ENCODE measurements at regions not wholly inside any gene's neighbourhood (a gene's known extent, or its start where the extent isn't known, plus 50 kb on each side); places are given as distances from the start of the nearest gene placed in this dataset.

DNA sequence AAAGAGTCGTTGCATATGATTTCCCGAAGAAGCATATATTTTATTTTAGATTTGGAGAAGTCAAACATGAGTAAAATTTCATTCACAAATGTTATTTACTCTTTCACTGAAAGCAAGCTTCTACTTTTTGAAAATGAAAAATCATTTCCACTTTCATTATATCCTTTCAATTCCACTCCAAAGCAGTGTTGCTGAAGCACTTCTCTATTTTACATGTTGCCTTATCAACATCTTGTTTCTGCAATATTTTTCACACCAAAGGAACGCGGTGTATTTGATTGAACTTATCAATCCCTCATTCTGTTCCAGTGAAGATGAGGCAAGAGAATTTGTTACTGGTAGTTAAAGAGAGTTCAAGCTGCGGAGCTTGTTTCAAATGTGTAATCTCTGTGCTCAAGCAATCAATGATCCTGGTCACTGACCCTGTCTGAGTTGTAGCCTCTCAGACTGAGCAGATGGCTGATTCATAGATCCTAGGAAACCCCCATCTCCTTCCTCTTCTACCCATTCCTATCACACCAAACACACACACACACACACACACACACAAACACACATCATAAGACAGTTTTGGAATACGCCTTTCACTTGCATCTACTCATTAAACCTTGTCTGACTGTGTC lies 236.2 kb upstream of the FLRT2 start:
- Histone ChIP-seq H3K27me3 (ENCODE audit: insufficient read depth, low read depth, low read length) (no peaks in the 10 kb centered on the region), H3K4me3 (ENCODE audit: low read length) (no peak overlapping the region), H3K36me3 (ENCODE audit: insufficient read depth, low read length) (no peaks in the 10 kb centered on the region), H3K4me2 (ENCODE audit: low read length) (no peak overlapping the region), H3F3A (ENCODE audit: insufficient read depth, low read length, poor library complexity, severe bottlenecking) (no peaks in the 10 kb centered on the region), H3K79me2 (replicated peaks; ENCODE audit: insufficient read depth, low read length) (no peaks in the 10 kb centered on the region), H3K9ac (ENCODE audit: low read length) (no peak overlapping the region), H3K27ac (ENCODE audit: low read length) (no peak overlapping the region), H3K9me3 (ENCODE audit: low read length) (no peaks in the 10 kb centered on the region), H4K20me1 (ENCODE audit: insufficient read depth) (no peaks in the 10 kb centered on the region), H3K9me2 (ENCODE audit: insufficient read depth, low read length) (no peaks in the 10 kb centered on the region), H2AFZ (ENCODE audit: low read depth, low read length) (no peak overlapping the region)
- TF ChIP-seq, protein P1, sequence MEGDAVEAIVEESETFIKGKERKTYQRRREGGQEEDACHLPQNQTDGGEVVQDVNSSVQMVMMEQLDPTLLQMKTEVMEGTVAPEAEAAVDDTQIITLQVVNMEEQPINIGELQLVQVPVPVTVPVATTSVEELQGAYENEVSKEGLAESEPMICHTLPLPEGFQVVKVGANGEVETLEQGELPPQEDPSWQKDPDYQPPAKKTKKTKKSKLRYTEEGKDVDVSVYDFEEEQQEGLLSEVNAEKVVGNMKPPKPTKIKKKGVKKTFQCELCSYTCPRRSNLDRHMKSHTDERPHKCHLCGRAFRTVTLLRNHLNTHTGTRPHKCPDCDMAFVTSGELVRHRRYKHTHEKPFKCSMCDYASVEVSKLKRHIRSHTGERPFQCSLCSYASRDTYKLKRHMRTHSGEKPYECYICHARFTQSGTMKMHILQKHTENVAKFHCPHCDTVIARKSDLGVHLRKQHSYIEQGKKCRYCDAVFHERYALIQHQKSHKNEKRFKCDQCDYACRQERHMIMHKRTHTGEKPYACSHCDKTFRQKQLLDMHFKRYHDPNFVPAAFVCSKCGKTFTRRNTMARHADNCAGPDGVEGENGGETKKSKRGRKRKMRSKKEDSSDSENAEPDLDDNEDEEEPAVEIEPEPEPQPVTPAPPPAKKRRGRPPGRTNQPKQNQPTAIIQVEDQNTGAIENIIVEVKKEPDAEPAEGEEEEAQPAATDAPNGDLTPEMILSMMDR (IDR thresholded peaks at IDR 0.05; ENCODE audit: poor library complexity, severe bottlenecking): no peak
- TF ChIP-seq, protein P2, sequence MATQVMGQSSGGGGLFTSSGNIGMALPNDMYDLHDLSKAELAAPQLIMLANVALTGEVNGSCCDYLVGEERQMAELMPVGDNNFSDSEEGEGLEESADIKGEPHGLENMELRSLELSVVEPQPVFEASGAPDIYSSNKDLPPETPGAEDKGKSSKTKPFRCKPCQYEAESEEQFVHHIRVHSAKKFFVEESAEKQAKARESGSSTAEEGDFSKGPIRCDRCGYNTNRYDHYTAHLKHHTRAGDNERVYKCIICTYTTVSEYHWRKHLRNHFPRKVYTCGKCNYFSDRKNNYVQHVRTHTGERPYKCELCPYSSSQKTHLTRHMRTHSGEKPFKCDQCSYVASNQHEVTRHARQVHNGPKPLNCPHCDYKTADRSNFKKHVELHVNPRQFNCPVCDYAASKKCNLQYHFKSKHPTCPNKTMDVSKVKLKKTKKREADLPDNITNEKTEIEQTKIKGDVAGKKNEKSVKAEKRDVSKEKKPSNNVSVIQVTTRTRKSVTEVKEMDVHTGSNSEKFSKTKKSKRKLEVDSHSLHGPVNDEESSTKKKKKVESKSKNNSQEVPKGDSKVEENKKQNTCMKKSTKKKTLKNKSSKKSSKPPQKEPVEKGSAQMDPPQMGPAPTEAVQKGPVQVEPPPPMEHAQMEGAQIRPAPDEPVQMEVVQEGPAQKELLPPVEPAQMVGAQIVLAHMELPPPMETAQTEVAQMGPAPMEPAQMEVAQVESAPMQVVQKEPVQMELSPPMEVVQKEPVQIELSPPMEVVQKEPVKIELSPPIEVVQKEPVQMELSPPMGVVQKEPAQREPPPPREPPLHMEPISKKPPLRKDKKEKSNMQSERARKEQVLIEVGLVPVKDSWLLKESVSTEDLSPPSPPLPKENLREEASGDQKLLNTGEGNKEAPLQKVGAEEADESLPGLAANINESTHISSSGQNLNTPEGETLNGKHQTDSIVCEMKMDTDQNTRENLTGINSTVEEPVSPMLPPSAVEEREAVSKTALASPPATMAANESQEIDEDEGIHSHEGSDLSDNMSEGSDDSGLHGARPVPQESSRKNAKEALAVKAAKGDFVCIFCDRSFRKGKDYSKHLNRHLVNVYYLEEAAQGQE (IDR thresholded peaks at IDR 0.05; ENCODE audit: borderline replicate concordance): no peak
- TF ChIP-seq RAD21 (conservative IDR thresholded peaks at IDR 0.05) (no peak), TAF1 (IDR thresholded peaks at IDR 0.05; ENCODE audit: low read depth) (no peak), EZH2 (IDR thresholded peaks at IDR 0.05; ENCODE audit: borderline replicate concordance, insufficient read depth, low read length, poor library complexity, severe bottlenecking) (no peak), SMC3 (conservative IDR thresholded peaks at IDR 0.05; ENCODE audit: poor library complexity) (no peak)

- Histone ChIP-seq H3K27me3 (ENCODE audit: insufficient read depth, low read depth, low read length) (no peaks in the 10 kb centered on the region), H3K27ac (ENCODE audit: low read length) (no peak overlapping the region), H2AFZ (ENCODE audit: low read depth, low read length) (no peak overlapping the region), H3K9me2 (ENCODE audit: insufficient read depth, low read length) (no peaks in the 10 kb centered on the region), H3K9ac (ENCODE audit: low read length) (no peak overlapping the region), H3K4me3 (ENCODE audit: low read length) (no peak overlapping the region), H3K9me3 (ENCODE audit: low read length) (no peaks in the 10 kb centered on the region), H3K4me2 (ENCODE audit: low read length) (no peak overlapping the region), H3K79me2 (replicated peaks; ENCODE audit: insufficient read depth, low read length) (no peaks in the 10 kb centered on the region), H3K36me3 (ENCODE audit: insufficient read depth, low read length) (no peaks in the 10 kb centered on the region), H3F3A (ENCODE audit: insufficient read depth, low read length, poor library complexity, severe bottlenecking) (no peaks in the 10 kb centered on the region), H4K20me1 (ENCODE audit: insufficient read depth) (no peaks in the 10 kb centered on the region)
- no peak for TF ChIP-seq POLR2AphosphoS5 (IDR thresholded peaks at IDR 0.05)
- no peak for TF ChIP-seq SMC3 (conservative IDR thresholded peaks at IDR 0.05; ENCODE audit: poor library complexity)
- no peak for TF ChIP-seq TAF1 (IDR thresholded peaks at IDR 0.05; ENCODE audit: low read depth)
- no peak for TF ChIP-seq MXI1 (conservative IDR thresholded peaks at IDR 0.05; ENCODE audit: poor library complexity, severe bottlenecking)
- TF ChIP-seq, protein P2 (IDR thresholded peaks at IDR 0.05; ENCODE audit: borderline replicate concordance): no peak
- no peak for TF ChIP-seq EP300 (conservative IDR thresholded peaks at IDR 0.05; ENCODE audit: poor library complexity, severe bottlenecking)
- TF ChIP-seq, protein P1 (IDR thresholded peaks at IDR 0.05; ENCODE audit: poor library complexity, severe bottlenecking): no peak
- no peak for TF ChIP-seq EZH2 (IDR thresholded peaks at IDR 0.05; ENCODE audit: borderline replicate concordance, insufficient read depth, low read length, poor library complexity, severe bottlenecking)
- no peak for TF ChIP-seq RAD21 (conservative IDR thresholded peaks at IDR 0.05)
Measured at GRCh38 chr14:85295318-85295717, 234.6 kb upstream of the FLRT2 start.
